Smooth muscle cell (in vitro differentiated cells): ENCODE measurements at regions not wholly inside any gene's neighbourhood (a gene's known extent, or its start where the extent isn't known, plus 50 kb on each side); places are given as distances from the start of the nearest gene placed in this dataset.
A peak's percentile ranks its signal among the peaks of the same experiment; 100 is the strongest.
"Not testable (repeated sequence)": the region's sequence is repeated elsewhere in the genome, so short reads cannot be mapped to it uniquely, and the experiment has no call there.

ENCODE experiments used
- DNase-seq: peaks from one replicate; lab custom pipeline; 2025; ENCODE audit not compliant: unreplicated experiment; lab: John Stamatoyannopoulos, UW
- H2AFZ ChIP-seq: fragments of 200-600 bp; sonication (generic); 2 replicates; pipeline ENCODE4 v1.6.0; 2016; ENCODE audit warnings: antibody characterized with exemption, low read depth, mild to moderate bottlenecking
- H3F3A ChIP-seq: fragments of 200-600 bp; sonication (generic); 2 replicates; pipeline ENCODE4 v1.6.0; 2017; ENCODE audit warnings: antibody characterized with exemption, low read depth
- H3K27ac ChIP-seq: fragments of 200-600 bp; sonication (generic); 2 replicates; pipeline ENCODE4 v1.5.1; 2016; ENCODE audit warnings: low read depth, mild to moderate bottlenecking
- H3K27me3 ChIP-seq: fragments of 200-600 bp; sonication (generic); 2 replicates; pipeline ENCODE4 v1.6.1; 2016; ENCODE audit warnings: low read depth, mild to moderate bottlenecking
- H3K36me3 ChIP-seq: fragments of 200-600 bp; sonication (generic); 2 replicates; pipeline ENCODE4 v1.5.1; 2016; ENCODE audit warnings: low read depth
- H3K4me1 ChIP-seq: fragments of 200-600 bp; sonication (generic); 2 replicates; pipeline ENCODE4 v1.5.1; 2016; ENCODE audit warnings: low read depth
- H3K4me2 ChIP-seq: fragments of 200-600 bp; sonication (generic); 2 replicates; pipeline ENCODE4 v1.6.0; 2016; ENCODE audit warnings: mild to moderate bottlenecking
- H3K4me3 ChIP-seq: fragments of 200-600 bp; sonication (generic); 2 replicates; pipeline ENCODE4 v1.5.1; 2016; ENCODE audit warnings: mild to moderate bottlenecking
- H3K79me2 ChIP-seq: fragments of 200-600 bp; sonication (generic); 2 replicates; pipeline ENCODE4 v1.6.0; 2016; ENCODE audit warnings: low read depth, mild to moderate bottlenecking
- H3K9ac ChIP-seq: fragments of 200-600 bp; sonication (generic); 2 replicates; pipeline ENCODE4 v1.6.0; 2016; ENCODE audit warnings: low read depth
- H3K9me3 ChIP-seq: fragments of 200-600 bp; sonication (generic); replicated peaks from 2 replicates; pipeline ENCODE4 v1.5.1; 2016; ENCODE audit warnings: low read depth
- H4K20me1 ChIP-seq: fragments of 200-600 bp; sonication (generic); 2 replicates; pipeline ENCODE4 v1.6.0; 2016; ENCODE audit warnings: low read depth
- WGBS: methylation state at CpG from one replicate; pipeline ENCODE4 v1.1.7; 2016; ENCODE audit warnings: low lambda C conversion rate; 5-methylcytosine and 5-hydroxymethylcytosine counted together
- TF ChIP-seq, protein P1 (sequence below): fragments of 200-600 bp; sonication (generic); IDR thresholded peaks from 2 replicates; pipeline ENCODE4 v1.5.1; 2017; ENCODE audit warnings: borderline replicate concordance, mild to moderate bottlenecking, antibody characterized with exemption; ENCODE audit not compliant: insufficient read depth, poor library complexity, severe bottlenecking

DNA sequence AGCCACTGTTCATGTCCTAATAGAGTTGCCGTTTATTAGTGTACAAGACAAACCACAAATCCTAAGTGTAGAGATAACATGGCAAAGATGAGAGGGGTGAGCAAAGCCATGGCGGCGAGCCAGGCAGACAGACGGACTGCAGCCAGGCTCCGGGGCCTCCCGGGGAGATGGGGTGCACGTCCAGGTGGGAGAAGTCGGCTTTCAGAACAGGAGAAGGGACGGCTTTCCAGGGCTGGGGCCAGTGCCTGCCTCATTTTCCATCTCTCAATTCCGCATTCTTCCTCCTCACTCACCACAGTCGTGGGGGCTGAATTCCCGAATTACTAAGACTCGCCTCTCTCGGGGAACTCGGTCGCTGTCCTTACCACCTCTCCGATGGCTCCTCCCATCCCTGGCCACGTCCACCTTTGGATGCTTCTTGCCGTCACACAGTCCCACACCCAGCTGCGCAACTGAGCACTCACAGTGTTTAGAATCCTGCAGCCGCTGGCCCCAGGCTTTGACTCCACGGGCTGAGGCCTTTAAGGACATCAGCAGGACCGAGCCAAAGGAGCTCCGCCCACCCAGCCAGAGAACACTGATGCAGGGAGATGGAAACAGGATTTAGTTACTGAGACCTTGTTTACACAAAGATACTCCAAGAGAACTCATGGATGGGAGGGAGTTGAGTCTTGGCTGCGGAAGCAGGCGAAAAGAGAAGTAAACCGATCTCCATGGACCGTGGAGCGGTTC is 59.7 kb downstream of the RNF112 start:
- Histone ChIP-seq H3K79me2 (no peaks in the 10 kb centered on the region), H3K4me1 (peaks cover 10% of the 10 kb centered on the region), H3F3A (peaks cover 8% of the 10 kb centered on the region), H3K27me3 (no peaks in the 10 kb centered on the region), H4K20me1 (no peaks in the 10 kb centered on the region), H3K27ac (peak overlapping the region; percentile 61), H3K9ac (no peak overlapping the region), H3K4me2 (peak overlapping the region; percentile 74), H3K4me3 (peak overlapping the region; percentile 27), H2AFZ (peak overlapping the region; percentile 18), H3K9me3 (no peaks in the 10 kb centered on the region), H3K36me3 (no peaks in the 10 kb centered on the region)
- DNase-seq = peak; percentile 35
- TF ChIP-seq, protein P1, sequence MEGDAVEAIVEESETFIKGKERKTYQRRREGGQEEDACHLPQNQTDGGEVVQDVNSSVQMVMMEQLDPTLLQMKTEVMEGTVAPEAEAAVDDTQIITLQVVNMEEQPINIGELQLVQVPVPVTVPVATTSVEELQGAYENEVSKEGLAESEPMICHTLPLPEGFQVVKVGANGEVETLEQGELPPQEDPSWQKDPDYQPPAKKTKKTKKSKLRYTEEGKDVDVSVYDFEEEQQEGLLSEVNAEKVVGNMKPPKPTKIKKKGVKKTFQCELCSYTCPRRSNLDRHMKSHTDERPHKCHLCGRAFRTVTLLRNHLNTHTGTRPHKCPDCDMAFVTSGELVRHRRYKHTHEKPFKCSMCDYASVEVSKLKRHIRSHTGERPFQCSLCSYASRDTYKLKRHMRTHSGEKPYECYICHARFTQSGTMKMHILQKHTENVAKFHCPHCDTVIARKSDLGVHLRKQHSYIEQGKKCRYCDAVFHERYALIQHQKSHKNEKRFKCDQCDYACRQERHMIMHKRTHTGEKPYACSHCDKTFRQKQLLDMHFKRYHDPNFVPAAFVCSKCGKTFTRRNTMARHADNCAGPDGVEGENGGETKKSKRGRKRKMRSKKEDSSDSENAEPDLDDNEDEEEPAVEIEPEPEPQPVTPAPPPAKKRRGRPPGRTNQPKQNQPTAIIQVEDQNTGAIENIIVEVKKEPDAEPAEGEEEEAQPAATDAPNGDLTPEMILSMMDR = no peak
- 25% methylated on average over 29 of the region's 29 CpGs for WGBS

DNA sequence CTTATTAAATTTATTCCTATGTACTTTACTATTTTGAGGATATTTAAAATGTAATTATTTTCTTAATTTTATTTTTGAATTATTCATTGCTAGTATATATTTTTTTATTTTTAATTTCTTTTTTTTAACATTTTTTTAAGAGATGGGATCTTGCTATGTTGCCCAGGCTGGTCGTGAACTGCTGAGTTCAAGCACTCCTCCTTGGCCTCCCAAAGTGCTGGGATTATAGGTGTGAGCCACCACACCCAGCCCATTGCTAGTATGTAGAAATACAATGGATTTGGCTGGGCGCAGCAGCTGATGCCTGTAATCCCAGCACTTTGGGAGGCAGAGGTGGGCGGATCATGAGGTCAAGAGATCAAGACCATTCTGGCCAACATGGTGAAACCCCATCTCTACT is 59.2 kb upstream of the SLC47A1 start:
- H3K4me1 ChIP-seq, H3K79me2 ChIP-seq, H3F3A ChIP-seq, H3K36me3 ChIP-seq, H3K27ac ChIP-seq, H4K20me1 ChIP-seq, H3K9me3 ChIP-seq, DNase-seq, H3K27me3 ChIP-seq, H3K4me3 ChIP-seq, H3K4me2 ChIP-seq, H2AFZ ChIP-seq, H3K9ac ChIP-seq: not testable (repeated sequence)
- 99% methylated on average over 3 of the region's 3 CpGs for WGBS

DNA sequence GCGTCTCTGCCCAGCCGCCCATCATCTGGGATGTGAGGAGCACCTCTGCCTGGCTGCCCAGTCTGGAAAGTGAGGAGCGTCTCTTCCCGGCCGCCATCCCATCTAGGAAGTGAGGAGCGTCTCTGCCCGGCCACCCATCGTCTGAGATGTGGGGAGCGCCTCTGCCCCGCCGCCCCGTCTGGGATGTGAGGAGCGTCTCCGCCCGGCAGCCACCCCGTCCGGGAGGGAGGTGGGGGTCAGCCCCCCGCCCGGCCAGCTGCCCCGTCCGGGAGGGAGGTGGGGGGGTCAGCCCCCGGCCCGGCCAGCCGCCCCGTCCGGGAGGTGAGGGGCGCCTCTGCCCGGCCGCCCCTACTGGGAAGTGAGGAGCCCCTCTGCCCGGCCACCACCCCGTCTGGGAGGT is 57.9 kb upstream of the SLC47A1 start:
- not testable (repeated sequence) for H3K27me3 ChIP-seq, H3K36me3 ChIP-seq, H3F3A ChIP-seq, H3K9me3 ChIP-seq, H3K4me3 ChIP-seq, H3K4me1 ChIP-seq, H3K4me2 ChIP-seq, H3K27ac ChIP-seq, H3K79me2 ChIP-seq, H2AFZ ChIP-seq, H3K9ac ChIP-seq, H4K20me1 ChIP-seq, DNase-seq
- 100% methylated on average over 10 of the region's 31 CpGs for WGBS

DNA sequence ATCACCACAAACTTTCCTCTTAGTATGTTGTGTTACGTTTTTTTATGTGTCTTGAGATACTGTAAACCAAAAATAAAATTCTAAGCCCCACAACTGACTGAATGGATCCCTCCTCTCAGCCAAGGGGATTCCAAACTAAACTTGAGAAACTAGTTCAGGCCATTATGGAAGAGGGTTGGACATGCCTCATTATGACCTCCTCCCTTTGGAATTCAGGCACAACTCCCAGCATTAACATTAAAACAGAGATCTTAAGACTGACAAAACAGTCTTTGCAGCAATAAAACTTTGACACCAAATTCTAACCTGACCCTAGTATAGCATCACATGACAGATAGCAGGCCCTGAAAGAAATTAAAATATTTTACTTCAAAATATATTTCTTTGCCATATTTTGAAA is 51.1 kb upstream of the SLC47A1 start:
- H3K4me3 ChIP-seq = no peak overlapping the region
- no peaks in the 10 kb centered on the region for H3K9me3 ChIP-seq
- peak overlapping the region; percentile 44 for H3K4me2 ChIP-seq
- DNase-seq = no peak
- TF ChIP-seq, protein P1 = no peak
- no peaks in the 10 kb centered on the region for H3K79me2 ChIP-seq
- H2AFZ ChIP-seq = peak overlapping the region; percentile 76
- peak overlapping the region; percentile 13 for H3K9ac ChIP-seq
- WGBS = 23% methylated on average over 1 of the region's 1 CpG
- H3K4me1 ChIP-seq = peaks cover 8% of the 10 kb centered on the region
- no peaks in the 10 kb centered on the region for H3F3A ChIP-seq
- H3K27me3 ChIP-seq = no peaks in the 10 kb centered on the region
- H4K20me1 ChIP-seq = no peaks in the 10 kb centered on the region
- no peaks in the 10 kb centered on the region for H3K36me3 ChIP-seq
- peak overlapping the region; percentile 66 for H3K27ac ChIP-seq
